DLD1 (cell line): ENCODE measurements at regions not wholly inside any gene's neighbourhood (a gene's known extent, or its start where the extent isn't known, plus 50 kb on each side); places are given as distances from the start of the nearest gene placed in this dataset.

Experiments used
- in situ Hi-C: cut with HindIII; loops from 2 replicates; pipeline ENCODE4 v1.10.0; 2017; ENCODE audit warnings: low sequenced_read_pairs

DNA sequence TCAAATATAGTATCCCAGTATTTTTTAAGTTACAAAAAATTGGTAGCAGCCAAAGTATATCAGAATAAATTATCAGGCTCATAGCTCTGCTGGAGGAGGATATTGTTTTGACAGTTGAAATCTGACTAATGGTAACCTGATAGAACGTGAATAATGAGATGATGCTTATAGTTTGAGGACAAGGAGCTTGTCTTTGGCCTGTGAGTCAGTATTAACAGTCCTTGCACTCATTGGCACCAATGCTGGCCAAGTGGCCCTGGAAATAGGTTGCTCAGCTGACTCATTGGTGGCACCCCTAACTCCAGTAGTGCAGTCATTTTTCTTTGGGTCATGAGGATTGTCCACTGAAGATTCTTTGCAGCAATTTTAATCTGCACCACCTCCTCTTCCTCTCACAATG, 203.3 kb upstream of the JADE1 start:
- in situ Hi-C loops = no loop called here

DNA sequence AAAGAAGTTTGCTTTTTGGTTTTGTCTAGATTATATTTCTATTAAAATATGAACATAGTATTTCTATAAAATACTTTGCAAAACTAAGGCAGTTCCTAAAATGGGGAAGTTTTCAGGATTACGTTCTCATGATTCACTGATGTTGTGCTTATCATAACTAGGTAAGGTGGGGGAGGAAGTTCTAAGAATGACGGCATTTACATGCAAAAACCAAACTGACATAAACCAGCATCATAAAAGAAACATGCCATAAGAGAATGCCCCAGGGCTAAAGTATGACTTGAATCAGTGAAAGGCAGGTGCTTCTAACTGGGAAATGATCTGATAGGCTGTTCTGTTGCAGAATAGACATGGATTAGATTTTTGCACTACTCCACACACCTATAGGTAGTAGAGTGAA, 204.7 kb upstream of the JADE1 start:
- in situ Hi-C loops = no loop called here

DNA sequence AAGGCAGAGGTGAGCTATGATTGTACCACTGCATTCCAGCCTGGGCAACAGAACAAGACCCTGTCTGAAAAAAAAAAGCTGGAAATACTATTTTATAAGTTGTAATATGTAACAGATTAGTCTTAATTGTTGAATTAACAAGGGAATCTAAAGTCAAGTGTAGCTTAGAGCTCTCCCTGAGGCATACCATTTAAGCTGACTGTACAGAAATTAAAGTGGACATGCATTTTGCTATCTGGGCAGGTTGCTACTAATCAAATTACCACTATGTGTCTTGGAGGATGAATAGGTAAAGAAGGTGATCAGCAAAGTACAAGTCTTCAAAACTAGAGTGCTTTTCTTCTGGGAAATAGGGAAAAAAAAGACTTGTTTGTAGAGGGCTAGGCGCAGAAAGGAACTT, 205.3 kb upstream of the JADE1 start:
- in situ Hi-C loops = no loop called here

DNA sequence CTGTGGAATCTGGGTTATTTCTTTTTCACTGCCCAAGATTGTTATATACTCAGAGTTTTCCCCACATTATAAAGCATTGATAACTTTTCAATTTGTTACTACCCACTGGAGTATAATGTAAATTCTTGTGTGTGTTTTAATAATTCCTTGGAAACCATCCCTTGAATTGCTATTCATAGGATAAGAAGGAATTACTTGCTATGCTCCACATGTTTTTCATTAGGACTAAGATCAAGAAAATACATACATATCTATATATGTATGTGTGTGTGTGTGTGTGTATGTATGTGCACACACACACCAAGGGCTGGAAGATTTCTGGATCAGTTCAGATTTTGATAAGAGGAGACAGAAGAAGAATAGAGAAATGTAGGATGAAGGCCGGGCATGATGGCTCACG, 206.4 kb upstream of the JADE1 start:
- in situ Hi-C loops = no loop called here

DNA sequence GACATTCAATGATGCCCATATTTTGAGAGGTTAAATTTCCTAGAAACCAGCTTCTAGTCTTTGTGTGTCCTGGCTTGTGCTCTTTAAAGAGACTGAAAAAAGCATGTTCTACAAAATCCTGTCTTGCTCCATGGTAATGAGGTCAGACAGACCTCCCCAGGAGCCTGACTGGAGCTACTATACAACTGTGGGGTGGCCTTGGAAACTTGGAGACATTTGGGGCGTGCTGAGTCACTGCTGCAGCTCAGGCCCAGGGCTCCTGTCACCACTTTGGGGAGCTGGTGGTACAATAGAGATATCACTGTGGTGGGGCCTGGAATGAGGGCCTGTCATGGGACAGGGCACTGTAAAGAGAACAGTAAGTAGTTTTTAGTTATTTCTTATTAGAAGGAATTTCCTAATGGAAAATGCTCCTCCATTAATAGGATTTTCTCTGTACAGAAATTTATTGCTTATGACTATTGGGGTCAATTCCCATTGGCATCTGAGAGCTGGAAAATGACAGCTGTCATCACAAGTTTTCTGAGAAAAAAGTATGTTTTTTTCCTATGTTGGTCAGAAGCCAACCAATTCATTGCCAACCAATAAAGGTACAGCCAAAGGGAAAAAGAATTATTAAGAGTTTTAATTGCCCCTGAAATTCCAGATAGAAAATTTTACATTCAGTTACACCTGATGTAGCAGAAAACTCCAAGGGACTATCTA, 207.4 kb upstream of the JADE1 start:
- in situ Hi-C loops = no loop called here

DNA sequence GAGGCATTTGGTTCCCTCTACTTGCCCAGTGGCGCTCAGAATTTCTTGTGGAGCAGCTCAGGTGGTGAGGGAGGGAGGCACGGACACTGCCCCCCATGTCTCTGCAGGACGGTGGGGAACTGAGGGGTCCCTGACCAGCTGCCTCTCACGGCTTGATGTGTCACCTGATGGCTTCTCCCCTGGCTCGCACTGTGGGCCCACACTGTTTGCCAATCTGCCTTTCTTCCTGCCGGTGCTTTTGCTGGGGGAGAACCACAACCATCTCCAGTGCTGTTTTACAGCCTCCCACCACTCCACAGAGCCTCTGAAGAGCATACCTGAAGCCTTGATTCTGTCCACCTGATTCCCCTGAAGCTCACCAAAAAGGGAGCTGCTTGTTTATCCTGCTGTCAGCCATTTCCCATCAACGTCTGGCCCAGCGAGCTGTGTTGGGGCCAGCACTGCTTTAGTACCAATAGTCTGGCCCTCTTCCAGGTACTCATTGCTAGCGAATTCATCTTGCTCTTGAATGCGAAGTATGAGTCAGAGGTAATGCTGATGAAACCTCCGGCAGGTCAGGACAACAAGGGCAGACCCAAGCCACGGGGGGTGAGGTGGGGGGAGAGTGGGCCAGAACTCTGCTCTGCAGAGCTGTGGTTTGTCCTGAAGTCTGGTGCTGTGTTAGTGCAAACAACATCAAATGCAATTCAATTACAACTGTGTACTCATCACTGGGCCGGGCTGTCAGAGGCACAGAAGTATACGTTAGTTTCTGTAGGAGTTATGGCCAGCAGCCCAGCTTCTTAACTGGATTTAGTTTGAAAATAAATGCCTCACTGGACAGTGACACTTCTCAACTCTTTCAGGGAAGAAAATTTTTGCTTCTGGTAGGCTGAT, 208.3 kb upstream of the JADE1 start:
- in situ Hi-C loops = no loop called here

DNA sequence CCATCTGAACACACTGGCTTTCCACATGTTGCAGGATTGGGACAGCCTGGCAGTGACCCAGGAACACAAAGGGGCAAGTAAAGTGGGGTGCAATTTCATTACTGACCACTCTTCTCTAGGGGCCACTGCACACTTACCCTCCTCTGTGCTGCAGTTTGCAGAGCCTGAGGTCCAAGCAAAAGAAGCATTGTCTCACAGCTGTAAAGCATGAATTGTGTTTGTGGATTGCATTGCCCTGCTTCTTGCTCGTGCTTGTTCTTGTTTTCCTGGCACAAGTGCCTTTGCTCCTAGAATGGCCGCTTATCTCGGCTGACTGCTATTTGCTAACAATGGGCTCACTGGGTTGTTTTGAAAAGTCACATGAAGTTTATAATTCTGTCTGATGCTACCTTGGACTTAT, 209.1 kb upstream of the JADE1 start:
- in situ Hi-C loops = no loop called here

DNA sequence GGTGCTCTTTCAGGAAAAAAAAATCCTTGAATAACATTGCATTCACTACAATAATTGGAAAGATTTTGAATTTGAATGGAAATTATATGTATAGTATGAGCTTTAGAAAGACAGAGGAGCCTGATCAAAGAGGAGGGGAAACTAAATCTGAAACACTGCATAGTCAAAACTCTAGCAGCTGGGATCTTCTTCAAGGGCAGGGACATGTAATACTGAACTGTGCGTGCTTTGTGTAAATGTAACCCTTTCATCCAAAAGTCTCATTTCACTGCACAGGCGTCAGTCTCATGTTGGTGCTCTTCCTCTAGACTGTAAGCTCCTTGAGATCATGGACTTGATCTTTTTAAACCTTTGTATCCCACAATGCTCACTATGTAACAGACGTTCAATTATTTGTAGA, 212.0 kb upstream of the JADE1 start:
- in situ Hi-C loops = no loop called here

DNA sequence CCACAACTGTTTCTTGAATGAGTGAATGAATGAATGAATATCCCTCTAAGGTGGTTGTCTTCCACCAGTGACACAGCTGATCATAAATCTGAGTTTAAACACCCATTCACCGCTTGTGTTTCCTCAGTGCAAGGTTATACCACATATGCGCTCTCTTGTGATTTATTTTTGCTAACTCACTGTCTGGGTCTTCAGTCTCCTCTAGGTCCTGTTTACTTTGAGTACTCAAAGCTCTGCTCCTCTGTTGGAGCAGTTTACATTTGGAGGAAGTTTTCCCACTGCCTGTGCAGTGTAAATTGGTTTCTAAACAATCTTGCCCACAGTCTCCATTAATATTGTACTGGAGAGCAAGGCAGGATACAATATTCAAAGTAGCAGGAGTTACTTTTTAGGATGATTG, 212.6 kb upstream of the JADE1 start:
- in situ Hi-C loops = no loop called here

DNA sequence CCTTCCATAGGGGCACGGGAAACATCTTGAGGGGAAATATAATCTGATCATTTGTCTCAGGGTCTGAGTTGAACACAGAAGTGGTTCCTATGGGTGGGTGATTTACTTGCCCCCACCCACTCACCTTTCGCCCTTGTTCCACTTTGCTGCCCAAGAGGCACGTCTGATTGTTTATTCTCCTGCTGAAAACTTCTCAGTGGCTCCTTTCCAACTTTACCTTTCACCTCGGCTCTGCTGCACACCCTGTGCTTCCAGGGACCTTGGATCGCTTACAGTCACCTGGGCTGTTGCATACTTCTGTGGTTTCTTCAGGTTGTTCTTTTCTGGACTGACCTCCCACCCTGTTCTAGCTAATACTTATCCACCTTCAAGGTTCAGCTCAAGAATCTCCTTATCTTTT, 213.4 kb upstream of the JADE1 start:
- in situ Hi-C loops = no loop called here

DNA sequence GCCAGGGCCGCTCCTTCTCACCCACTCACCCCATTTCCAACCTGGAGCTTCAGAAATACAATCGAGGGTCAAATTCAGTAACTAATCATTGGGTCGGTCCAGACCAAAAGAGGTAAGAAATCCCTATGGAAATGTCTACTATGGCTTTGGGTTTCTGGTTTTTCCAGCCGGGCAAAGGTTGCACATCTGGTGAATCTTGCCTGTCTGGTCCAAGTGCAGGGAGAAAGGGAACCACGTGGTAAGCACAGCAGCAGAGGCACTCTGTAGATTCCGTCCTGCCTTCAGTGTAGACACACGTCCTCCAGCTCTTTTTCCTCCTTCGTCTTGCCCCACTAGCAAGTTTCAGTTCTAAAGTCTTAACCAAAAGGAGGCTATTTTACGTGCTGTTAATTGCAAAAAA, 218.0 kb upstream of the JADE1 start:
- in situ Hi-C loops = no loop called here

DNA sequence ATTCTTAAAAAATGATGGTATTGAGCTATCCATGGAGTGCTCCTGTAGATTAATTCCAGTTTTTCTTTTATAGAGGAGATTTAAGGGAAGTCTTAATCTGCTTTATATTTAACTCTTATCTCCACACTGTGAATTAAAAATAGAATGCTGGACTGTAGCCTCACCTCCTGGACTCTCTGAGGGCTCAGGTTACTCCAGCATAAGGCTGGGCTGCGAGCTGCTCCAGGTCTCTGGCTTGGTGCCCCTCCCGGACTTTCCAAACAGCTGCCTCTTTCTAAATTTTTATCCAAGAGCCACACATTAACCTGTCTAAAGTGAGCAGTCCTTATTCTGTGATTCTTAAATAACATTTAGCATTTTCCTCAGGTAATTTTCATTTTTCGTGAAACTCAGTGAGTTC, 218.7 kb upstream of the JADE1 start:
- in situ Hi-C loops = no loop called here

DNA sequence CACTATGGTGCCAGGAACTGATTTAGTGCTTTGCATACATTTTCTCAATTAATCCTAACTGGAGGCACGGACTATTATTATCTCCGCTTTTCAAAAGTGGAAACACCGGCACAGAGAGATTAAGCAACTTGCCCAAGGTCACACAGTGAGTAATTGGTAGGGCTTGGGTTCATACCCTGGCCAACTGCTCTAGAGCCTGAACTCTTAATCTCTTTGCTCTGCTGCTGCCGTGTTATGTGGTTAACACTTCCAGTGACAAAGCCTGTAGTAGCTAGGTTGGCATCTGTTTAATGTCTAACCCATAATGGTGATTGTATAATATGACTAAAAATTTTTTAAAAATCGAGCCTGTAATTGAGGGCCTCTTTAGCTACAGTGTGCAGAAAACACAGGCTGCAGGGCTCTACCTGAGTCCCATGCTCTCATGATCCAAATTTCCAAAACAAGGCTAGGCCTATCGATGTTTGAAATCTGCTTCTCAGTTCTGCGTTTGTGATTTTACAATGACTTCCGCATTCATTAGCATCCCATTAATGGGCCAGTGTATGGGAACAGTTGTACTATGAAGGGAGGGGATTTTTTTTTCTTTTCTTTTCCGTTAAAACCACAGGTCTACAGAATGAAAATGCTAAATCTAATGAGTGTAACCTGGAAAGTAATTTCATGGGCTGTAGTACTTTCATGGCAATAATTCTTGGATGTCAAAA, 219.3 kb upstream of the JADE1 start:
- in situ Hi-C loops = no loop called here

DNA sequence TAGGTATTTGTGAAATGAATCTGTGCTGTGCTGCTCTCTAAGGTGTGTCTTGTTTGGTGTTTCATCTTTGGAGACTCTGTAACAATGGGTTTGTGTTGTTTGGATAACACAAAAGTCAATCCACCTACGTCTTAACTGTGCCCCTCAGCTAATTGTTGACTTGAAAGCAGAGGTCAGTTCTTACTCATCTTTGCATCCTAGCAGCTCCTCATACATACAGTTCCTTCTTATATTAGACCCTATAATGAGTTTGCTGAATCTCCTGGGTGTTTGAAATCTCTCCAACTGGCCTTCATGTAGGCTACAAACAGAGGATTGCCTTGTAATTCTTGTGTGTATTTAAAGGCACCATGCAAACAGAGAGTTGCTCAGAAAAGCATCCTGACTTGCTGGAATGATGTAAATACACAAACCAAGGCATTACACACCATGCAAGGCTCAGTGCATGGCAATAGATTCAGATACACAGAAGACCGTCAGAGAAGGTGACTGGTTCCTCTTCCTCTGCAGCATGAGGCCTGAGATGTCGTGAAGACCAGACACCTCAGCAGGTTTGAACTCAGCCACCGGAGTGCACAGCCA, 220.0 kb upstream of the JADE1 start:
- in situ Hi-C loops = no loop called here

DNA sequence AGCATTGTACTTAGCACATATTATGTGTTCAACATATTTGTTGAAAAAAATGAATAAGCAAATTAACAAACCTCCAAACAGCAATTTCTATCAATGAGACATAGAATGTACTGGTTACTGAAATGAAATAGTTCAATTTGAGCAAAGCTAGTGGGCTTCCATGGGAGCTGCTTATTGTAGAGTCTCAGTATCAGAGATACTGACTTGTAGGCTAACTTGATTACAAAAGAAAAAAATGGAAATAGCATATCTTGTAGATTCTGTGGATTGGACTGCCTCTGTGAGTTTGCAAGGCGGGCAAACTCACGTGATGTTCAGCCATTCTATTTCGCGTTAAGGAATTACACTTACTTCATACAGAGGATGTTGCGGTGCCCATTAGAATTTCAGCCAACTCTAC, 222.1 kb upstream of the JADE1 start:
- in situ Hi-C loops = no loop called here

DNA sequence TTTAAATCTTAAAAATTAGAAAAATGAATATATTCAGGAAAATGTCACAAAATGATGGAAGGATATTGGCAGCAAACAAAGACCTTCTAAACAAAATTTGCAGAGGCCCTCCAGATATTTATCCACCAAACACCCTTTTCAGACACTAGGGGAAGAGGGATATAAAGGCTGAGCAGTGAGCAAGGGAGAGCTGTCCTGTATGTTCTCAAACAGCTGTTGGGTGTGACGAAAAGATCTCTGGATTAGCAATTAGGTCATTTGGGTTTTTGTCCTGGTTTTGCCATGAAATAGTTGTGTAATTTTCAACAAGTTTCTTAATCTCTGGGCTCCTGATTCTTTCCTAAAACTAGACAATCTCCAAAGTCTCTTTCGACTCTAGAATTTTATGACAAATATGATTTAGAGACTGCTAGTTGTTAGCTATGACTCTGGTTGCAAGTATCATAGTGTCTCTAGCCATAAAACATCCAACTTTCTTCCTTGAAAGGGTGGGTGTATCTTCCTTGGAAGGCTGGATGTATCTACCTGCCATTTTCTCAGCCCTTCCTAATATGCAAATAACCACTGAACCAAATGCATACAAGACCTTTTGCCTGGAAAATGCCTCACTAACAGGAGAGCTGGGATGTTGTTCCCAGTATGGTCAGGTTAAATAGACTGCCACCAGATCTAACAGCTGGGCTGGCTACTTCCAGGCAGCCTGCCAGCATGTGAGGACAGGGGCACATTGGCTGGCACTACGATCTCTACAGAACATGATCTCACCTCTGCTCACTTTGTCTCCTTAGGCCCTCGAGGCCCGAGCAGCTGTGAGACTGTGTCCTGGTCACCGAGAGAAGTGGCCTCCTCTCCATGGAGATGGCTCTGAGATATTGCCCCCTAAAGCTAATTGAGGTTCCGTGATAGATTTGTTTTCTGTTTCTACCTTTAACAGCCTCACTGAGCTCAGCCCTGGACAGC, 225.5 kb upstream of the JADE1 start:
- in situ Hi-C loops = no loop called here

DNA sequence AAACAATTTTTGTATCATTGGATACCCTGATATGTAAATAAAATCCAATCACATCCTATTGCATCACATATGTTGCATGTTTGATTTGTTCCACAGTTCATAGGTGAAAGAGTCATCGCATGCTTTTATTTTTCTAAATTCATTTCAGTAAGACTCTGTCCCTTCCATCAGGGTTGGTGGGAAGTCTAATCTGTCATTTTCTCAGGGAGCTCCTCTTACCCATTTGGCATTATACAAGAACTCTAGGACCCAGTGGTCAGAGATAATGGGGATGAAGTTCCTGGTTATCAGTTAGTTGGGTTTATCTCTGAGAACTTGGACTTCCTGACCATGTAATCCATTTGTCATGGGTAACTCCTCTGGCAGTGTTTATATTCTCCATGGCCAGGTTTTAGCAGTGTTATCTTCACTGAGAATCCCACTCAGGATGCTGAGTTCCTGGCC, 227.1 kb upstream of the JADE1 start:
- in situ Hi-C loops = no loop called here

DNA sequence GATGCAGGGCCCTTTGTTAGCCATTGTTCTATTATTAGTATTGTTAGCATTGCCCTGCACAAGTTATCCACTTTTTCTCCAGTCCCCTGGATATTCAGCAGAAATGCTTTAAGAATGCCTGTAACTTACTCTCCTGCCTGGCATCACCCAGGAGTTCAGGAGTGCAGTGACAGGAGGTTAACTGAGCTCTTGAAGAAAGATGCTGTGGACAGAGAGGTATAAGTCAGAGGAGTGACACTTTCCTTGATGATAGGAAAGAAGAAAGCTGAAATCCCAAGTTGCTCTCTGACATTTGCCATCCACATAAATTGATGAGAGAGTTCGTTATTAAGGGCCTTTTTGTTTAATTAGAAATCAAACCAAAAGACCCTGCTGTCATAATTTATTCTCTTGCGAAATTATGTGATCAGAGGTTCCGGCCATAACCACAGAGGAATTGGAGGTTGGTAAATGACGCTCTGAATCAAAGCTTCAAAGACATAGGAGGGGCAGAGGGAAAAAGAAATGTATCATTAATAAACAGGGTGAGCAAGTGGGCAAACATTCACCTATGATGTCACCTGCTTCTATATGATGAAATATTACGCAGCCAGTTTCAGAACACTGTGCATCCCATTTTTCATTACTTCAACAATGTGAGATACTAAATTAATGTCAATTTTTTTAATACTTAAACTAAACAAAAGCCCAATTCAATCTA, 230.2 kb upstream of the JADE1 start:
- in situ Hi-C loops = no loop called here

DNA sequence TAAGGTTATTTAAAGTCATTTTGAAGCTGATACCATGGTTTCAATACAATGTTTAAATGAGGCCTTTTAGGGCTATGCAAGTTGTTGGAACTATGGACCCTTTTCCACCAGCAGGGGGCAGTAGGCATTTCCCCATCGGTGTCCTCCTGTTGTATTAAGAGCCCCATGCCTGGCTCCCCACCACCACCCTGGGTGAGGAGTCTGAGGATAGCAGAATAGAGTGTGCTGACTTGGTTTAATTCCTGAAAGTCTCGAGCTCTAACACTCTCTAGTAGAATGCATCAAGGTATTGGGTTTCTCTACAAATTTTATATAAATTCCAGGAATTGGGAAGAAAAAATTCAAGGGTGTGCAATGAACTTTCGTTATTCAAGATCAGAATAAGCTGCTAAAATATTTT, 234.8 kb upstream of the JADE1 start:
- in situ Hi-C loops = no loop called here
